Mesothelial cell of epicardium (in vitro differentiated cells): ENCODE measurements at regions not wholly inside any gene's neighbourhood (a gene's known extent, or its start where the extent isn't known, plus 50 kb on each side); places are given as distances from the start of the nearest gene placed in this dataset.

Experiments
- DNase-seq, 2 experiments: peaks; one replicate each; pipeline ENCODE4 v3.0.0; 2021; ENCODE audit warnings: low spot score in 2 of 2; ENCODE audit not compliant: unreplicated experiment in 2 of 2
- H3K27ac Mint-ChIP-seq: 2 replicates; pipeline ENCODE4 v1.8.0; 2021; ENCODE audit warnings: mixed read lengths
- H3K27me3 Mint-ChIP-seq: 2 replicates; pipeline ENCODE4 v1.8.0; 2021; ENCODE audit warnings: low read depth, mixed read lengths
- H3K36me3 Mint-ChIP-seq: 2 replicates; pipeline ENCODE4 v1.8.0; 2021; ENCODE audit warnings: mixed read lengths
- H3K4me1 Mint-ChIP-seq: 2 replicates; pipeline ENCODE4 v1.8.0; 2021; ENCODE audit warnings: mixed read lengths
- H3K4me3 Mint-ChIP-seq: 2 replicates; pipeline ENCODE4 v1.8.0; 2021; ENCODE audit warnings: mild to moderate bottlenecking, moderate library complexity, mixed read lengths
- H3K9me3 Mint-ChIP-seq: 2 replicates; pipeline ENCODE4 v1.8.0; 2021; ENCODE audit warnings: mixed read lengths
- CTCF ChIP-seq: fragments of 200-600 bp; sonication (generic); IDR thresholded peaks from one replicate; pipeline ENCODE4 v1.5.0; 2021; ENCODE audit warnings: antibody characterized with exemption; ENCODE audit not compliant: unreplicated experiment

- no peaks in the 10 kb centered on the region for H3K4me1 Mint-ChIP-seq
- DNase-seq, result no peak
- H3K9me3 Mint-ChIP-seq, result peaks cover 21% of the 10 kb centered on the region
- no peak overlapping the region for H3K27ac Mint-ChIP-seq
- H3K27me3 Mint-ChIP-seq, result peaks cover 42% of the 10 kb centered on the region
- no peaks in the 10 kb centered on the region for H3K36me3 Mint-ChIP-seq
- TF ChIP-seq CTCF, result no peak
- no peak overlapping the region for H3K4me3 Mint-ChIP-seq
Observed at GRCh38 chr9:93857528-93857927, 97.6 kb downstream of the BARX1 start.

DNA sequence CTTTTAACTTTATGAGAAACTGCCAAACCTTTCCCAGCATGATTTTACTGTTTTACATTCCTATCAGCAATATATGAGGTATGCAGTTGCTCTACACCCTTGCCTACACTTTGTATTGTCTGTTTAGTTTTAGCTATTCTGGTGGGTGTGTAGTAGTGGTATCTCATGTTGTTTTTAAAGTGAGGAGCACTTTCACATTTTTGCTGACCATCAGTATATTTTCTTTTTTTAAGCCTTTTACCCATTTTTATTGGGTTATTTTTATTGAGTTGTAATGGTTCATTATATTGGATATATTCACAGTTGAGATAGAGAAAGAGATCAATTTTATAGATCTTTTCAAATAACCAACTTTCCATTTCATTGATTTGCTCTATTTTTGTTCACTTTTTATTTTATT, 102.4 kb downstream of the BARX1 start:
- Mint-ChIP-seq H3K27ac (no peak overlapping the region), H3K4me1 (no peaks in the 10 kb centered on the region), H3K36me3 (no peaks in the 10 kb centered on the region), H3K4me3 (no peak overlapping the region), H3K27me3 (peaks cover 57% of the 10 kb centered on the region), H3K9me3 (peaks cover 26% of the 10 kb centered on the region)
- TF ChIP-seq CTCF, result no peak
- DNase-seq, result no peak

DNA sequence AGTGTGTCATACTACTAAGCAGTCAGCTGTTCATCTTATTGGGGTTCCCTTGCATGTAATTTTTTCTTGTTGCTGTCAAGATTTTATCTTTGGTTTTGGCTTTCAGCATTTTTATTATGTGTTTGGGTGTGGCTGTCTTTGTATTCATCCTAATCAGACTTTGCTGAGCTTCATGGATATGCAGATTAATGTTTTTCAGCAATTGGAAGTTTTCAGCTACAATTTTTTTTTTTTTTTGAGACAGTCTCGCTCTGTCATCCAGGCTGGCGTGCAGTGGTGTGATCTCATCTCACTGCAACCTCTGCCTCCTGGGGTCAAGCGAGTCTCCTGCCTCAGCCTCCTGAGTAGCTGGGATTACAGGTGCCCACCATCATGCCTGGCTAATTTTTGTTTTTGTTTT, 108.8 kb downstream of the BARX1 start:
- peaks cover 23% of the 10 kb centered on the region for H3K9me3 Mint-ChIP-seq
- no peak overlapping the region for H3K4me3 Mint-ChIP-seq
- no peak for TF ChIP-seq CTCF
- no peaks in the 10 kb centered on the region for H3K4me1 Mint-ChIP-seq
- peaks cover 54% of the 10 kb centered on the region for H3K27me3 Mint-ChIP-seq
- no peak for DNase-seq
- H3K36me3 Mint-ChIP-seq, result peaks cover 2% of the 10 kb centered on the region
- no peak overlapping the region for H3K27ac Mint-ChIP-seq

DNA sequence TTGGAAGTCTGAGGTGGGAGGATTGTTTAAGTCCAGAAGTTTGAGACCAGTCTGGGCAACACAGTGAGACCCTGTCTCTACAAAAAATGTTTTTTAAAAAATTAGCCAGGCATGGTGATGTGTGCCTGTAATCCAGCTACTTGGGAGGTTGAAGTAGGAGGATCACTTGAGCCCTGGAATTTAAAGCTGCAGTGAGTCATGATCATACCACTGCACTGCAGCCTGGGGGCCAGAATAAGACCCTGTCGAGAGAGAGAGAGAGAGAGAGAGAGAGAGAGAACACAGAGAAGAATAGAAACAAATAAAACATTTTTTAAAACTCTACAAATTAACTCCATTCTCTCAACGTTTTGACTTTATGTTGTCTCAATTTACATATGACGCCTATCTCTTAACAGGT, 111.8 kb downstream of the BARX1 start:
- H3K36me3 Mint-ChIP-seq, result peaks cover 2% of the 10 kb centered on the region
- no peak overlapping the region for H3K27ac Mint-ChIP-seq
- TF ChIP-seq CTCF, result no peak
- DNase-seq, result no peak
- peaks cover 35% of the 10 kb centered on the region for H3K27me3 Mint-ChIP-seq
- H3K4me3 Mint-ChIP-seq, result no peak overlapping the region
- H3K4me1 Mint-ChIP-seq, result no peaks in the 10 kb centered on the region
- H3K9me3 Mint-ChIP-seq, result peaks cover 18% of the 10 kb centered on the region

- Mint-ChIP-seq H3K36me3 (no peaks in the 10 kb centered on the region), H3K9me3 (peaks cover 20% of the 10 kb centered on the region), H3K27ac (no peak overlapping the region), H3K27me3 (peaks cover 31% of the 10 kb centered on the region), H3K4me1 (no peaks in the 10 kb centered on the region), H3K4me3 (no peak overlapping the region)
- no peak for TF ChIP-seq CTCF
- no peak for DNase-seq
Observed at GRCh38 chr9:93830606-93831005, 124.5 kb downstream of the BARX1 start.

- no peak for TF ChIP-seq CTCF
- no peaks in the 10 kb centered on the region for H3K4me1 Mint-ChIP-seq
- H3K27me3 Mint-ChIP-seq, result peaks cover 31% of the 10 kb centered on the region
- no peaks in the 10 kb centered on the region for H3K36me3 Mint-ChIP-seq
- no peak overlapping the region for H3K27ac Mint-ChIP-seq
- H3K9me3 Mint-ChIP-seq, result peaks cover 20% of the 10 kb centered on the region
- DNase-seq, result no peak
- H3K4me3 Mint-ChIP-seq, result no peak overlapping the region
Observed at GRCh38 chr9:93830012-93830596, 125.1 kb downstream of the BARX1 start.
